Type B pancreatic cell (in vitro differentiated cells): ENCODE measurements at regions not wholly inside any gene's neighbourhood (a gene's known extent, or its start where the extent isn't known, plus 50 kb on each side); places are given as distances from the start of the nearest gene placed in this dataset.

Experiments used
- DNase-seq: peaks from one replicate; pipeline ENCODE4 v3.0.0; 2021; ENCODE audit warnings: mixed read lengths; ENCODE audit not compliant: unreplicated experiment; ENCODE audit errors: extremely low spot score
- H3K27ac Mint-ChIP-seq: 2 replicates; pipeline ENCODE4 v1.8.0; 2021; ENCODE audit warnings: mild to moderate bottlenecking, mixed read lengths
- H3K27me3 Mint-ChIP-seq: 2 replicates; pipeline ENCODE4 v1.8.0; 2021; ENCODE audit warnings: mixed read lengths
- H3K36me3 Mint-ChIP-seq: 2 replicates; pipeline ENCODE4 v1.8.0; 2021; ENCODE audit warnings: mixed read lengths
- H3K4me1 Mint-ChIP-seq: one replicate; pipeline ENCODE4 v1.8.0; 2021; ENCODE audit warnings: mixed read lengths; ENCODE audit not compliant: unreplicated experiment
- H3K4me3 Mint-ChIP-seq: 2 replicates; pipeline ENCODE4 v1.8.0; 2021; ENCODE audit warnings: mild to moderate bottlenecking, mixed read lengths
- H3K9me3 Mint-ChIP-seq: 2 replicates; pipeline ENCODE4 v1.8.0; 2021; ENCODE audit warnings: mixed read lengths
- CTCF ChIP-seq: fragments of 200-600 bp; sonication (generic); conservative IDR thresholded peaks from 2 replicates; pipeline ENCODE4 v1.5.0; 2021; ENCODE audit warnings: antibody characterized with exemption, mild to moderate bottlenecking

- H3K9me3 Mint-ChIP-seq = no peaks in the 10 kb centered on the region
Measured at GRCh38 chr10:10956681-10957542, 60.8 kb upstream of the CELF2 start.

GRCh38 chr10:10958041-10958440 is 59.6 kb upstream of the CELF2 start:
- no peak for DNase-seq
- Mint-ChIP-seq H3K27ac (no peak overlapping the region), H3K9me3 (no peaks in the 10 kb centered on the region), H3K27me3 (peaks cover 28% of the 10 kb centered on the region), H3K36me3 (no peaks in the 10 kb centered on the region), H3K4me3 (no peak overlapping the region), H3K4me1 (no peaks in the 10 kb centered on the region)
- TF ChIP-seq CTCF = no peak

More at GRCh38 chr10:10956681-10957542, 60.8 kb upstream of the CELF2 start:
- no peaks in the 10 kb centered on the region for H3K4me1 Mint-ChIP-seq
- no peak for TF ChIP-seq CTCF
- H3K36me3 Mint-ChIP-seq = no peaks in the 10 kb centered on the region
- no peak for DNase-seq
- H3K27ac Mint-ChIP-seq = no peak overlapping the region
- peaks cover 36% of the 10 kb centered on the region for H3K27me3 Mint-ChIP-seq
- H3K4me3 Mint-ChIP-seq = no peak overlapping the region

- peaks cover 21% of the 10 kb centered on the region for H3K27me3 Mint-ChIP-seq
- H3K9me3 Mint-ChIP-seq = no peaks in the 10 kb centered on the region
- TF ChIP-seq CTCF = no peak
- no peak overlapping the region for H3K27ac Mint-ChIP-seq
- H3K4me3 Mint-ChIP-seq = no peak overlapping the region
- no peaks in the 10 kb centered on the region for H3K4me1 Mint-ChIP-seq
- H3K36me3 Mint-ChIP-seq = no peaks in the 10 kb centered on the region
- no peak for DNase-seq
Measured at GRCh38 chr10:10959666-10960065, 58.0 kb upstream of the CELF2 start.

- no peak overlapping the region for H3K4me3 Mint-ChIP-seq
- no peaks in the 10 kb centered on the region for H3K9me3 Mint-ChIP-seq
- no peaks in the 10 kb centered on the region for H3K4me1 Mint-ChIP-seq
- TF ChIP-seq CTCF = no peak
- no peak for DNase-seq
- no peak overlapping the region for H3K27ac Mint-ChIP-seq
- H3K27me3 Mint-ChIP-seq = peaks cover 24% of the 10 kb centered on the region
- no peaks in the 10 kb centered on the region for H3K36me3 Mint-ChIP-seq
Measured at GRCh38 chr10:10960534-10960933, 57.1 kb upstream of the CELF2 start.

GRCh38 chr10:10961072-10961471 is 56.6 kb upstream of the CELF2 start:
- Mint-ChIP-seq H3K27ac (no peak overlapping the region), H3K36me3 (no peaks in the 10 kb centered on the region), H3K4me3 (no peak overlapping the region), H3K4me1 (no peaks in the 10 kb centered on the region), H3K9me3 (no peaks in the 10 kb centered on the region), H3K27me3 (peaks cover 22% of the 10 kb centered on the region)
- no peak for DNase-seq
- TF ChIP-seq CTCF = no peak
